Liver (tissue), 8 donors: ENCODE measurements at regions not wholly inside any gene's neighbourhood (a gene's known extent, or its start where the extent isn't known, plus 50 kb on each side); places are given as distances from the start of the nearest gene placed in this dataset.

Experiments used
- DNase-seq: peaks from one replicate; pipeline ENCODE4 v3.0.0-alpha.2; 2017; ENCODE audit warnings: low spot score
- H3K27ac ChIP-seq, 2 donors: one replicate each; pipeline ENCODE4 v1.7.0; 2013; ENCODE audit warnings: inconsistent platforms in 2 of 2, low read length in 2 of 2, control low read depth in 1 of 2, low read depth in 1 of 2, mild to moderate bottlenecking in 1 of 2
- H3K27me3 ChIP-seq, 4 donors: one replicate each; pipeline versions ENCODE4 v1.6.1 to v1.7.0; 2013; ENCODE audit warnings: low read length in 3 of 4, inconsistent platforms in 1 of 4, mild to moderate bottlenecking in 1 of 4, moderate library complexity in 1 of 4; ENCODE audit not compliant: control insufficient read depth in 4 of 4, insufficient read depth in 4 of 4
- H3K36me3 ChIP-seq, 4 donors: one replicate each; pipeline versions ENCODE4 v1.6.1 to v1.7.0; 2013; ENCODE audit warnings: low read length in 3 of 4, mild to moderate bottlenecking in 3 of 4, low read depth in 1 of 4, moderate library complexity in 1 of 4; ENCODE audit not compliant: control insufficient read depth in 4 of 4, insufficient read depth in 3 of 4
- H3K4me1 ChIP-seq, 4 donors: one replicate each; pipeline versions ENCODE4 v1.6.1 to v1.7.0; 2013; ENCODE audit warnings: low read length in 3 of 4, mild to moderate bottlenecking in 3 of 4, moderate library complexity in 1 of 4; ENCODE audit not compliant: control insufficient read depth in 4 of 4, insufficient read depth in 4 of 4
- H3K4me3 ChIP-seq, 3 donors: one replicate each; pipeline versions ENCODE4 v1.6.1 to v1.7.0; 2013; ENCODE audit warnings: low read length in 3 of 3, control low read depth in 1 of 3, low read depth in 1 of 3, mild to moderate bottlenecking in 1 of 3
- H3K9ac ChIP-seq, 2 donors: one replicate each; pipeline ENCODE4 v1.7.0; 2013; ENCODE audit warnings: low read length in 2 of 2, mild to moderate bottlenecking in 2 of 2, moderate library complexity in 2 of 2, control low read depth in 1 of 2, low read depth in 1 of 2
- H3K9me3 ChIP-seq, 4 donors: one replicate each; pipeline versions ENCODE4 v1.6.1 to v1.7.0; 2013; ENCODE audit warnings: low read length in 3 of 4; ENCODE audit not compliant: control insufficient read depth in 4 of 4
- EGR1 ChIP-seq, 2 donors: IDR thresholded peaks; 2 replicates each; pipeline ENCODE4 v1.6.1; 2016 to 2018; ENCODE audit warnings: antibody characterized with exemption in 2 of 2, low read depth in 2 of 2
- FOXA1 ChIP-seq: IDR thresholded peaks from 2 replicates; pipeline ENCODE4 v1.6.1; 2016; ENCODE audit warnings: antibody characterized with exemption
- FOXA2 ChIP-seq: IDR thresholded peaks from 2 replicates; pipeline ENCODE4 v1.6.1; 2016; ENCODE audit warnings: antibody characterized with exemption
- GABPA ChIP-seq, 2 donors: IDR thresholded peaks in 1 of 2; conservative IDR thresholded peaks in 1 of 2; 2 replicates each; pipeline ENCODE4 v1.6.1; 2016; ENCODE audit warnings: antibody characterized with exemption in 2 of 2, mild to moderate bottlenecking in 1 of 2, moderate library complexity in 1 of 2
- HNF4A ChIP-seq, 2 donors: conservative IDR thresholded peaks; 2 replicates each; pipeline ENCODE4 v1.6.1; 2016; ENCODE audit warnings: antibody characterized with exemption in 2 of 2, mild to moderate bottlenecking in 2 of 2
- HNF4G ChIP-seq: IDR thresholded peaks from 2 replicates; pipeline ENCODE4 v1.6.1; 2016; ENCODE audit warnings: antibody characterized with exemption
- JUND ChIP-seq, 2 donors: IDR thresholded peaks; 2 replicates each; pipeline ENCODE4 v1.6.1; 2016; ENCODE audit warnings: antibody characterized with exemption in 2 of 2
- NR2F2 ChIP-seq: IDR thresholded peaks from 2 replicates; pipeline ENCODE4 v1.6.1; 2016; ENCODE audit warnings: antibody characterized with exemption
- RAD21 ChIP-seq, 2 donors: IDR thresholded peaks; 2 replicates each; pipeline ENCODE4 v1.6.1; 2016; ENCODE audit warnings: antibody characterized with exemption in 2 of 2, mild to moderate bottlenecking in 2 of 2
- RXRA ChIP-seq, 2 donors: IDR thresholded peaks; 2 replicates each; pipeline ENCODE4 v1.6.1; 2017 to 2018; ENCODE audit warnings: antibody characterized with exemption in 2 of 2, mild to moderate bottlenecking in 1 of 2
- SP1 ChIP-seq: IDR thresholded peaks from 2 replicates; pipeline ENCODE4 v1.6.1; 2018; ENCODE audit warnings: antibody characterized with exemption, mild to moderate bottlenecking
- TAF1 ChIP-seq: conservative IDR thresholded peaks from 2 replicates; pipeline ENCODE4 v1.6.1; 2016; ENCODE audit warnings: antibody characterized with exemption, mild to moderate bottlenecking
- YY1 ChIP-seq: IDR thresholded peaks from 2 replicates; pipeline ENCODE4 v1.6.1; 2016; ENCODE audit warnings: antibody characterized with exemption, mild to moderate bottlenecking
- ZBTB33 ChIP-seq: IDR thresholded peaks from 2 replicates; pipeline ENCODE4 v1.6.1; 2016; ENCODE audit warnings: antibody characterized with exemption
- WGBS: extraction: QIAGEN DNeasy Blood & Tissue Kit; methylation state at CpG from one replicate; pipeline ENCODE4 v1.1.7; 2013; 5-methylcytosine and 5-hydroxymethylcytosine counted together
- TF ChIP-seq, protein P1 (sequence below): fragments of 150-350 bp; IDR thresholded peaks from 2 replicates; pipeline ENCODE4 v1.5.1; 2017; ENCODE audit warnings: improper control_type of control experiment, low read depth, low read length; ENCODE audit not compliant: missing input control
- TF ChIP-seq, protein P2 (sequence below): IDR thresholded peaks from 2 replicates; pipeline ENCODE4 v1.6.1; 2016; ENCODE audit warnings: antibody characterized with exemption
- TF ChIP-seq, protein P3 (sequence below): IDR thresholded peaks from 2 replicates; pipeline ENCODE4 v1.6.1; 2016; ENCODE audit warnings: antibody characterized with exemption, mild to moderate bottlenecking
- TF ChIP-seq, protein P4 (sequence below): IDR thresholded peaks from 2 replicates; pipeline ENCODE4 v1.6.1; 2016; ENCODE audit warnings: antibody characterized with exemption
- donor health status: healthy.
- donor health status: healthy.
- donor health status: healthy.
- donor health status: healthy.
- donor health status: healthy.

DNA sequence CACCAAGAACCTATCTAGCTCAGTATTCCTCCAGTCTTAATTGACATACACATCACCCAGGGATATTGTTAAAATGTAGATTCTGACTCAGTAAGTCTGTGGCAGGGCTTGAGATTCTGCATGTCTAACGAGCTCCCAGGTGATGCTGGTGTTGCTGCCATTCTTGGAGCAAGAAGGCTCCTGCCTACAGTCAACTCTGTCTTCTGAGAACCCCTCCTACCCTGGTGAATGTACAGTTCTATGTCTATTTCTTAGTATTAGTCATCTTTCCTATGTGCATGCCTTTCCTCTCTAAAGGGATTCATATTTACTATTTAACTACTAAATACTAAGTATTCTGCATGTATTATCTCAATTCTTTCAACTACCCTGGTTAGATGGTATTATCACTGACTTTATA is 268.7 kb downstream of the EDEM1 start:
- H3K9ac ChIP-seq: no peak overlapping the region
- peaks cover 0 to 3% (median 0%) of the 10 kb centered on the region in 4 donors for H3K27me3 ChIP-seq
- no peaks in the 10 kb centered on the region for H3K36me3 ChIP-seq
- no peaks in the 10 kb centered on the region for H3K4me1 ChIP-seq
- H3K27ac ChIP-seq: no peak overlapping the region
- no peak overlapping the region for H3K4me3 ChIP-seq
- WGBS: 54% methylated on average over 1 of the region's 1 CpG
- no peak for TF ChIP-seq HNF4G
- no peak for TF ChIP-seq RAD21 (IDR thresholded peaks at IDR 0.05)
- TF ChIP-seq YY1: no peak
- TF ChIP-seq HNF4A (conservative IDR thresholded peaks at IDR 0.05): no peak
- TF ChIP-seq EGR1 (IDR thresholded peaks at IDR 0.05; ENCODE audit: low read depth in 2 of 2): no peak
- no peak for TF ChIP-seq SP1
- no peak for TF ChIP-seq JUND (IDR thresholded peaks at IDR 0.05)
- TF ChIP-seq, protein P1, sequence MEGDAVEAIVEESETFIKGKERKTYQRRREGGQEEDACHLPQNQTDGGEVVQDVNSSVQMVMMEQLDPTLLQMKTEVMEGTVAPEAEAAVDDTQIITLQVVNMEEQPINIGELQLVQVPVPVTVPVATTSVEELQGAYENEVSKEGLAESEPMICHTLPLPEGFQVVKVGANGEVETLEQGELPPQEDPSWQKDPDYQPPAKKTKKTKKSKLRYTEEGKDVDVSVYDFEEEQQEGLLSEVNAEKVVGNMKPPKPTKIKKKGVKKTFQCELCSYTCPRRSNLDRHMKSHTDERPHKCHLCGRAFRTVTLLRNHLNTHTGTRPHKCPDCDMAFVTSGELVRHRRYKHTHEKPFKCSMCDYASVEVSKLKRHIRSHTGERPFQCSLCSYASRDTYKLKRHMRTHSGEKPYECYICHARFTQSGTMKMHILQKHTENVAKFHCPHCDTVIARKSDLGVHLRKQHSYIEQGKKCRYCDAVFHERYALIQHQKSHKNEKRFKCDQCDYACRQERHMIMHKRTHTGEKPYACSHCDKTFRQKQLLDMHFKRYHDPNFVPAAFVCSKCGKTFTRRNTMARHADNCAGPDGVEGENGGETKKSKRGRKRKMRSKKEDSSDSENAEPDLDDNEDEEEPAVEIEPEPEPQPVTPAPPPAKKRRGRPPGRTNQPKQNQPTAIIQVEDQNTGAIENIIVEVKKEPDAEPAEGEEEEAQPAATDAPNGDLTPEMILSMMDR: no peak
- no peak for TF ChIP-seq ZBTB33
- TF ChIP-seq, protein P2, sequence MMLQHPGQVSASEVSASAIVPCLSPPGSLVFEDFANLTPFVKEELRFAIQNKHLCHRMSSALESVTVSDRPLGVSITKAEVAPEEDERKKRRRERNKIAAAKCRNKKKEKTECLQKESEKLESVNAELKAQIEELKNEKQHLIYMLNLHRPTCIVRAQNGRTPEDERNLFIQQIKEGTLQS: no peak
- no peak for TF ChIP-seq TAF1
- no peak for TF ChIP-seq NR2F2
- TF ChIP-seq, protein P3, sequence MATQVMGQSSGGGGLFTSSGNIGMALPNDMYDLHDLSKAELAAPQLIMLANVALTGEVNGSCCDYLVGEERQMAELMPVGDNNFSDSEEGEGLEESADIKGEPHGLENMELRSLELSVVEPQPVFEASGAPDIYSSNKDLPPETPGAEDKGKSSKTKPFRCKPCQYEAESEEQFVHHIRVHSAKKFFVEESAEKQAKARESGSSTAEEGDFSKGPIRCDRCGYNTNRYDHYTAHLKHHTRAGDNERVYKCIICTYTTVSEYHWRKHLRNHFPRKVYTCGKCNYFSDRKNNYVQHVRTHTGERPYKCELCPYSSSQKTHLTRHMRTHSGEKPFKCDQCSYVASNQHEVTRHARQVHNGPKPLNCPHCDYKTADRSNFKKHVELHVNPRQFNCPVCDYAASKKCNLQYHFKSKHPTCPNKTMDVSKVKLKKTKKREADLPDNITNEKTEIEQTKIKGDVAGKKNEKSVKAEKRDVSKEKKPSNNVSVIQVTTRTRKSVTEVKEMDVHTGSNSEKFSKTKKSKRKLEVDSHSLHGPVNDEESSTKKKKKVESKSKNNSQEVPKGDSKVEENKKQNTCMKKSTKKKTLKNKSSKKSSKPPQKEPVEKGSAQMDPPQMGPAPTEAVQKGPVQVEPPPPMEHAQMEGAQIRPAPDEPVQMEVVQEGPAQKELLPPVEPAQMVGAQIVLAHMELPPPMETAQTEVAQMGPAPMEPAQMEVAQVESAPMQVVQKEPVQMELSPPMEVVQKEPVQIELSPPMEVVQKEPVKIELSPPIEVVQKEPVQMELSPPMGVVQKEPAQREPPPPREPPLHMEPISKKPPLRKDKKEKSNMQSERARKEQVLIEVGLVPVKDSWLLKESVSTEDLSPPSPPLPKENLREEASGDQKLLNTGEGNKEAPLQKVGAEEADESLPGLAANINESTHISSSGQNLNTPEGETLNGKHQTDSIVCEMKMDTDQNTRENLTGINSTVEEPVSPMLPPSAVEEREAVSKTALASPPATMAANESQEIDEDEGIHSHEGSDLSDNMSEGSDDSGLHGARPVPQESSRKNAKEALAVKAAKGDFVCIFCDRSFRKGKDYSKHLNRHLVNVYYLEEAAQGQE: no peak
- TF ChIP-seq, protein P4, sequence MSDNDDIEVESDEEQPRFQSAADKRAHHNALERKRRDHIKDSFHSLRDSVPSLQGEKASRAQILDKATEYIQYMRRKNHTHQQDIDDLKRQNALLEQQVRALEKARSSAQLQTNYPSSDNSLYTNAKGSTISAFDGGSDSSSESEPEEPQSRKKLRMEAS: no peak
- no peak for TF ChIP-seq FOXA1
- TF ChIP-seq GABPA (IDR thresholded peaks at IDR 0.05 in 1 of 2, conservative IDR thresholded peaks at IDR 0.05 in 1 of 2): no peak
- no peak for TF ChIP-seq FOXA2
- TF ChIP-seq RXRA (IDR thresholded peaks at IDR 0.05): no peak
- DNase-seq: no peak
- no peaks in the 10 kb centered on the region for H3K9me3 ChIP-seq
